Suprapubic skin (tissue), 4 donors: ENCODE measurements at regions not wholly inside any gene's neighbourhood (a gene's known extent, or its start where the extent isn't known, plus 50 kb on each side); places are given as distances from the start of the nearest gene placed in this dataset.

ENCODE experiments used
- EP300 ChIP-seq: sonication (generic); formaldehyde crosslinking; IDR thresholded peaks from one replicate; pipeline ENCODE4 v1.6.1; 2017; ENCODE audit warnings: antibody characterized with exemption
- POLR2A ChIP-seq, 2 donors: fragments of 450-650 bp; IDR thresholded peaks; one replicate each; pipeline ENCODE4 v1.6.1; 2017; ENCODE audit warnings: antibody characterized with exemption in 2 of 2, mild to moderate bottlenecking in 2 of 2, moderate library complexity in 2 of 2
- POLR2AphosphoS5 ChIP-seq, 3 donors: sonication (generic); formaldehyde crosslinking; IDR thresholded peaks; one replicate each; pipeline ENCODE4 v1.6.1; 2017; ENCODE audit warnings: antibody characterized with exemption in 3 of 3
- TF ChIP-seq, protein P1 (sequence below), 2 donors: fragments of 200-600 bp in 1 of 2; fragments of 450-650 bp in 1 of 2; sonication (generic) in 1 of 2; IDR thresholded peaks; one replicate each; pipeline ENCODE4 v1.5.1; 2016 to 2019; ENCODE audit warnings: antibody characterized with exemption in 2 of 2, mild to moderate bottlenecking in 1 of 2, moderate library complexity in 1 of 2

DNA sequence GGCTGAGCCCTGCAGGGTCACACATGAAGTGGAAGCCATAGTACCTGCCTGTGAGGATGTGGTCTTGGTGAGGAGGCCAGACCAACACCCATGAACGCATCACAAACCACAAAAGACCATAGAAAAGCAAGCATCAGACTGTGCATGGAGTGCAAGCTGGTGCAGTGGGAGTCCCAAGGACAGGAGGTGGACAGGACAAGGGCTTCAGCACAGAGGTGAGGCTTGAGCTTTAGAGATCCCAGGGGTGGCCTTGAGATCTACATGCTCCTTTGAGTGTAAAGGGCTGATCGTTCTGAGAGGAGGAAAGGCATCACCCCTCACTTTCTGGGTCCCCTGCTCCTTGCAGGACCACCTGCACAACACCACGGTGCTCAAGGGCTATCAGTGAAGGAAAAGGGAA lies 111.9 kb upstream of the F3 start:
- TF ChIP-seq, protein P1, sequence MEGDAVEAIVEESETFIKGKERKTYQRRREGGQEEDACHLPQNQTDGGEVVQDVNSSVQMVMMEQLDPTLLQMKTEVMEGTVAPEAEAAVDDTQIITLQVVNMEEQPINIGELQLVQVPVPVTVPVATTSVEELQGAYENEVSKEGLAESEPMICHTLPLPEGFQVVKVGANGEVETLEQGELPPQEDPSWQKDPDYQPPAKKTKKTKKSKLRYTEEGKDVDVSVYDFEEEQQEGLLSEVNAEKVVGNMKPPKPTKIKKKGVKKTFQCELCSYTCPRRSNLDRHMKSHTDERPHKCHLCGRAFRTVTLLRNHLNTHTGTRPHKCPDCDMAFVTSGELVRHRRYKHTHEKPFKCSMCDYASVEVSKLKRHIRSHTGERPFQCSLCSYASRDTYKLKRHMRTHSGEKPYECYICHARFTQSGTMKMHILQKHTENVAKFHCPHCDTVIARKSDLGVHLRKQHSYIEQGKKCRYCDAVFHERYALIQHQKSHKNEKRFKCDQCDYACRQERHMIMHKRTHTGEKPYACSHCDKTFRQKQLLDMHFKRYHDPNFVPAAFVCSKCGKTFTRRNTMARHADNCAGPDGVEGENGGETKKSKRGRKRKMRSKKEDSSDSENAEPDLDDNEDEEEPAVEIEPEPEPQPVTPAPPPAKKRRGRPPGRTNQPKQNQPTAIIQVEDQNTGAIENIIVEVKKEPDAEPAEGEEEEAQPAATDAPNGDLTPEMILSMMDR (IDR thresholded peaks at IDR 0.05): no peak
- TF ChIP-seq POLR2AphosphoS5 (IDR thresholded peaks at IDR 0.05): no peak
- TF ChIP-seq POLR2A (IDR thresholded peaks at IDR 0.05): no peak
- TF ChIP-seq EP300: no peak
